ENCODE measurements at regions not wholly inside any gene's neighbourhood (a gene's known extent, or its start where the extent isn't known, plus 50 kb on each side); places are given as distances from the start of the nearest gene placed in this dataset.

- TF ChIP-seq, protein P1, sequence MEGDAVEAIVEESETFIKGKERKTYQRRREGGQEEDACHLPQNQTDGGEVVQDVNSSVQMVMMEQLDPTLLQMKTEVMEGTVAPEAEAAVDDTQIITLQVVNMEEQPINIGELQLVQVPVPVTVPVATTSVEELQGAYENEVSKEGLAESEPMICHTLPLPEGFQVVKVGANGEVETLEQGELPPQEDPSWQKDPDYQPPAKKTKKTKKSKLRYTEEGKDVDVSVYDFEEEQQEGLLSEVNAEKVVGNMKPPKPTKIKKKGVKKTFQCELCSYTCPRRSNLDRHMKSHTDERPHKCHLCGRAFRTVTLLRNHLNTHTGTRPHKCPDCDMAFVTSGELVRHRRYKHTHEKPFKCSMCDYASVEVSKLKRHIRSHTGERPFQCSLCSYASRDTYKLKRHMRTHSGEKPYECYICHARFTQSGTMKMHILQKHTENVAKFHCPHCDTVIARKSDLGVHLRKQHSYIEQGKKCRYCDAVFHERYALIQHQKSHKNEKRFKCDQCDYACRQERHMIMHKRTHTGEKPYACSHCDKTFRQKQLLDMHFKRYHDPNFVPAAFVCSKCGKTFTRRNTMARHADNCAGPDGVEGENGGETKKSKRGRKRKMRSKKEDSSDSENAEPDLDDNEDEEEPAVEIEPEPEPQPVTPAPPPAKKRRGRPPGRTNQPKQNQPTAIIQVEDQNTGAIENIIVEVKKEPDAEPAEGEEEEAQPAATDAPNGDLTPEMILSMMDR (IDR thresholded peaks at IDR 0.05 in 4 of 5, conservative IDR thresholded peaks at IDR 0.05 in 1 of 5) = no peak
- no peak for TF ChIP-seq POLR2A (IDR thresholded peaks at IDR 0.05)
These were observed 215.5 kb upstream of the UGT8 start for GRCh38 chr4:114383067-114383466.

Measured in gastrocnemius medialis (tissue), 4 donors.